OCI-LY7 (cell line): ENCODE measurements at regions not wholly inside any gene's neighbourhood (a gene's known extent, or its start where the extent isn't known, plus 50 kb on each side); places are given as distances from the start of the nearest gene placed in this dataset.

ENCODE experiments used
- EZH2phosphoT487 ChIP-seq: fragments of 200-600 bp; sonication (generic); IDR thresholded peaks from 2 replicates; pipeline ENCODE4 v1.6.1; 2018; ENCODE audit warnings: low read depth, borderline replicate concordance, mild to moderate bottlenecking, mixed run types, antibody characterized with exemption, low read length, moderate library complexity, mixed read lengths
- TF ChIP-seq, protein P1 (sequence below): fragments of 200-600 bp; sonication (generic); conservative IDR thresholded peaks from 2 replicates; pipeline ENCODE4 v1.5.1; 2014; ENCODE audit warnings: mild to moderate bottlenecking, antibody characterized with exemption, low read length, moderate library complexity, mixed read lengths

DNA sequence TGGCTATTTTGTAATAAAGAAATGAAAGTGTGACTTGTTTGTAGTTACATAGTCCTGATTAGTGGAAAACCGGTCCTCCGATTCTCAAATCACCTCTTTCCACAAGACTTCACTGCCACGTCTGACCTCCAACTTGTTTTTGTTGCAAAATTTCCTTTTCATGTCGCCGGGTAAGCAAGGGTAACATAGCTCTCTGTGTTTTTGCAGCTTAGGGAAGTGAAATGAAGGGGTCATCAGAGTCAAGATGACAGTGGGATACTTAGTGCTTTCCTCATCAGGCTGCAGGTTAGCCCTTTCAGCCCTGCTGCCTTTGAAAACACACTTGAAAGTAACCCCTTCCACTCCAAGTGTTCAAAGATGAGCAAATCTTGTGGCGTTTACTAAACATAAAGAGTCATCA is 217.9 kb downstream of the USP25 start:
- TF ChIP-seq, protein P1, sequence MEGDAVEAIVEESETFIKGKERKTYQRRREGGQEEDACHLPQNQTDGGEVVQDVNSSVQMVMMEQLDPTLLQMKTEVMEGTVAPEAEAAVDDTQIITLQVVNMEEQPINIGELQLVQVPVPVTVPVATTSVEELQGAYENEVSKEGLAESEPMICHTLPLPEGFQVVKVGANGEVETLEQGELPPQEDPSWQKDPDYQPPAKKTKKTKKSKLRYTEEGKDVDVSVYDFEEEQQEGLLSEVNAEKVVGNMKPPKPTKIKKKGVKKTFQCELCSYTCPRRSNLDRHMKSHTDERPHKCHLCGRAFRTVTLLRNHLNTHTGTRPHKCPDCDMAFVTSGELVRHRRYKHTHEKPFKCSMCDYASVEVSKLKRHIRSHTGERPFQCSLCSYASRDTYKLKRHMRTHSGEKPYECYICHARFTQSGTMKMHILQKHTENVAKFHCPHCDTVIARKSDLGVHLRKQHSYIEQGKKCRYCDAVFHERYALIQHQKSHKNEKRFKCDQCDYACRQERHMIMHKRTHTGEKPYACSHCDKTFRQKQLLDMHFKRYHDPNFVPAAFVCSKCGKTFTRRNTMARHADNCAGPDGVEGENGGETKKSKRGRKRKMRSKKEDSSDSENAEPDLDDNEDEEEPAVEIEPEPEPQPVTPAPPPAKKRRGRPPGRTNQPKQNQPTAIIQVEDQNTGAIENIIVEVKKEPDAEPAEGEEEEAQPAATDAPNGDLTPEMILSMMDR = no peak
- TF ChIP-seq EZH2phosphoT487 = no peak
